ENCODE measurements at regions not wholly inside any gene's neighbourhood (a gene's known extent, or its start where the extent isn't known, plus 50 kb on each side); places are given as distances from the start of the nearest gene placed in this dataset.

DNA sequence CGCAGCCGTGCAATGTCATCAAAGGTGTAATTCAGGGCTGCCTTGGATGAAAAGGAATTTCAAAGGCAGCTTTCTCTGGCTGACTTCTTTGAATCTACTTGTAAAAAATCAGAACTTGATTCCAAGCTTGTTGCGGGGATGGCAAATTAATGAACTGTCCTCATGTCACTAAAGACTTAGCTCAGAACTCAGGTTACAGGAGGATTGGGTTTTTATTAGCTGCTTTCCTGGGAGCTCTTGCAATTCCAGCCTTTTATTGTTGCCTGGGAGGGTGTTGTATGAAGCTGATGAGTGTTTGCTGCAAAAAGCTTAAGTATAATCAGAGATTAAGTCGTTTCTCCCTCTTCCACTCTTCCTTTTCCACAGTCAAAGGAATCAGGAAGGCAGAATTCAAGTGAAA is 113.0 kb upstream of the CDH4 start:
- no peak for DNase-seq

DNA sequence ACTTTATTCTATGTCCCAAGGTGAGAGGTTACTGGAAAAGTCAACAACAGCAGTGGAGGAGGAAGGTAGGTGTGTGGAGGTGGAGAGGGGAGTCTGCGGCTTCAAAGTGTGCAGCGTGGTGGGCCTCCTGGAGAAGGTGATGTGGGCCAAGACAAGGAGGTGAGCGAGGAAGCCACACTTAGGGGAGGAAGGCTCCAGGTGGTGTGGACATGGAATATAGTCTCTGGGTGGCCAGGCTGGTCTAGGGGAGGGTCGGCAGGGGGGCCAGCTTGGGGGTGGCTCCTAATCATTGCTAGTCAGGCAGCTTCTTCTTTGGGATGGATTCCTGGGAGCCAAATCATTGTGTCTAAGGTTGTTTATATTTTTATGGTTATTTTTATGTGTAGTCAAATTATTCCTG is 111.5 kb upstream of the CDH4 start:
- DNase-seq, result no peak

GRCh38 chr20:61146023-61146422 is 106.0 kb upstream of the CDH4 start:
- DNase-seq, result no peak

- DNase-seq, result no peak
Measured at GRCh38 chr20:61149636-61150035, 102.4 kb upstream of the CDH4 start.

- no peak for DNase-seq
Measured at GRCh38 chr20:61157301-61157700, 94.8 kb upstream of the CDH4 start.

DNA sequence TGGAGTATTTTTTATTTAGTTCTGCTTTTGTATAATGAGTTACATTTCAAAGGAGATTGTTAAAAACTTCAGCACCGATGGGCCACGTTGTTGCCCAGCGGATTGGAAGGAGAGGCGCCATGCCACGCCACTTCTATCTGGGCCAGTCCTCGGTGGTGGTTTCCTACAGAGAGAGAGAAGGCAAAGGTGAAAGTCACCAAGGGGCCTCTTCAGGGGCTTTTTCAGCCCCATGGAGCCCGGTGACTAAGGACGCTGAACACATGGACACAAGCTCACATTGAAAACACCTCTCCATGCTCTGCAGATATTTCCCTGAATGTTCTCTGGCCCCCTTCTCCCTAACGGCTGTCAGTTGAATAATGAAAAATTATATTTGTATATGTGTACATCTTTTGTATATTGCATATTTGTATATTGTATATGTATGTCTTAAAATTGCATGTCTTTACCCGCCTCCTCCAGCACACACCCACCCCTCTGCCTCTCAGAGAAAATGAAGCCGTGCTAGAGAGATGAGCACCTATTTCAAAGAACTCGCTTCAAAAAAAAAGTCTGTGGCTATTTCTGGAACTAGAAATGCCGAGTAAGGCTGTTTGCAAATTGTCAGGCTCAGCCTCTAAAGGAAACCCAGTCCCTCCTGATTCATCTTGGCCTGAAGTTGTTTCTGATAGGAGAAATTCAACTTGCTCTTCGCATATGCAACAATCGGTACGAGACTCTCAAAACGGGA is 91.9 kb upstream of the CDH4 start:
- no peak for DNase-seq

DNA sequence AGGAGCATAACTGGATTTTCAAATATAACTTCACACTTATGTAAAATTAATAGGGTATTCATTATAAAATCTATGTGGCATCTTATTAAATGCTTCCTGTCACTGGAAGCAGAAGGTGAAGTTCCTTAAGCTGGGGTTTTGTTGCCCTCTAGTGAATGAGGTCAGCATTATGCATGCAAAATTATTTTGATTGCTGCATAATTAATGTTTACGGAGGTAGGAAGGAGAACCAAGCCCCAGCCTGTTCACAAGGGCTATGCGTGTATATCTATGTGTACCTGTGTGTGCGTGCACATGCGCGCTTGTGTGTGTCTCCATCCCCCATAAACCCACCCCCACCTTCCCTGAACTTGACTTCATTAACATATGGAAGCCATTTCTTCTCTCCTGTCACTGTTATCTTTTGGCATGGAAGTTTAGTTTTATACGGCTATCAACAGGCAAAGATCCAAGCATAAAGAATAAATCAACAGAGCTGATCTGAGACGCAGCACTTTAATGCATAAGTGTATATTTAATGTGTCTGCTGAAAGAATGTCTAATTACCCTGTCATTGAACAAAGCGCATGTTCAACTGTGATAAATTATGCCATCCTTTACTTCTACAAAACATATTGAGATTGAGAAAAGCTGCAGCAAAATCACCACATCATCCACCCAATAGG is 90.2 kb upstream of the CDH4 start:
- no peak for DNase-seq

DNA sequence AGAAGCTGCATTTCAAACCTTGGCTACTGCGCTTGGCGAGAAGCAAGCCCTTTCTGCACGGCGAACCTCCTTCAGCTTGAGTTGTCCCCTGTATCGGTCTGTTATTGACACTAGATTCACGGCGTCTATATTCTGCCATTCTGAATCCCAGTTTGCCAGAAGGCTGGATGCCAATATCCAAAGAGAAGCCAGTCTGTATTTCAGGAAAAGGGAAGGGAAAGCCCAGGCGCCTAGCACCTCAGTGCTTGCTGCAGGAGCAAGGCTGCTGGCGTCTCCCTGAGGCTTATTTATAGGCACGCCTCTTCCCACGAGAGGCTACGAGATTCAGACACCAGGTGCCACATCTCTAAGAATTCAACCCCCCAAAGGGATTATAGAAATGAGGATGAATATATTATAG is 89.6 kb upstream of the CDH4 start:
- DNase-seq, result no peak

- DNase-seq, result no peak
Measured at GRCh38 chr20:61163031-61163430, 89.0 kb upstream of the CDH4 start.

DNA sequence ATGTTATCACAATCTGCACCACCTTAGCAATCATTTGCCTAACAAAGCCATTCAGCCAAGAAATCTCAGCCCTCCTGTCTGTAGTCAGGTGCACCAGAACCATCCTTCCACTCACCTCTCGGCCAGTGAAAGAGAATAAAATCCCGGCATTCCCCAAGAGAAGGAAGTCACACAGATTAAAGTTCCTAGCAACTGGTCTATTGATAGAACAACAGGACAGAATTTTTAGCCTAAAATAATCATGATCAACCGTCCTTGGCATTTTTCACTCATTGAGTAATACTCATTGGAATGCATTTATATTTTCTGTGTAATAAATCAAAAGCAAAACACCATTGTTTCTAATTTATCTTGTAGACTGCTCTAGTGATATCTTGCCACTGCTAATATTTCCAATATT is 85.7 kb upstream of the CDH4 start:
- DNase-seq, result no peak

DNA sequence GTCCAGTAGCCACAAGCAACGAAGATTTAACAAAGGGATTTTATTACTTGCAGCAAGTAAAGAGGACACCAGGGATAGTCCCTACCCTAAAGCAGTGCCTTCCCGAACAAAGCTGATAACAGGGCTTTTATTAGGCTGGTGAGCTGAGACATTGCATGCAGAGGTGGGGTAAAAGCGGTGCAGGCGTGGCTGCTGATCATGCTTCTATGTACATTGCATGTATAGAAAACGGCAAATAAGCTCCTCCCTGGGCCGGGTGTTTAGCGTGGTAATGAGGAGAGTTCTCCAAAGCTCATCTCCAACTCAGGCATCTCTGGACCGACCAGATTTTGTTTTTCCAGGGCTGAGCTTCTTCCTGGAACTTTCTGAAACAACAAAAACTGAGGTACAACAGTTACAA is 83.5 kb upstream of the CDH4 start:
- DNase-seq, result no peak

DNA sequence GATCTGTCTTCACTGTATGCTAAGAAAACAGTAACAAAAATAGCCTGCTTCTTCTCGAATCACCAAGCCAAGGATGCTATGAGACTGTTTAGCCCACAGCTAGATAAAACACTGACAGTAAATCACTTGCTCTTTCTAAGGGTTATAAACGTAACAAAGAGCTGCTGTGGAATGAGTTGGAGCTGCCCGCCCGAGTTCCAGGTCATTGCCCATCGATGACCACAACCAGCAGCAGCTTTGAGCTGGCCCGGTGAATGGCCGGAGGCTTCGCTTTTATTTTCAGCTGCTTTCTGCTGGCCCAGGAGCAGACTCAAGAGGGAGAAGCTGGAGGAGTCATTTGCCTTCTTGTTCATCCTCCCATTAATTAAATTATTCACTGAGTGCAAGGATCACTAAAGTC is 82.2 kb upstream of the CDH4 start:
- DNase-seq, result no peak

DNA sequence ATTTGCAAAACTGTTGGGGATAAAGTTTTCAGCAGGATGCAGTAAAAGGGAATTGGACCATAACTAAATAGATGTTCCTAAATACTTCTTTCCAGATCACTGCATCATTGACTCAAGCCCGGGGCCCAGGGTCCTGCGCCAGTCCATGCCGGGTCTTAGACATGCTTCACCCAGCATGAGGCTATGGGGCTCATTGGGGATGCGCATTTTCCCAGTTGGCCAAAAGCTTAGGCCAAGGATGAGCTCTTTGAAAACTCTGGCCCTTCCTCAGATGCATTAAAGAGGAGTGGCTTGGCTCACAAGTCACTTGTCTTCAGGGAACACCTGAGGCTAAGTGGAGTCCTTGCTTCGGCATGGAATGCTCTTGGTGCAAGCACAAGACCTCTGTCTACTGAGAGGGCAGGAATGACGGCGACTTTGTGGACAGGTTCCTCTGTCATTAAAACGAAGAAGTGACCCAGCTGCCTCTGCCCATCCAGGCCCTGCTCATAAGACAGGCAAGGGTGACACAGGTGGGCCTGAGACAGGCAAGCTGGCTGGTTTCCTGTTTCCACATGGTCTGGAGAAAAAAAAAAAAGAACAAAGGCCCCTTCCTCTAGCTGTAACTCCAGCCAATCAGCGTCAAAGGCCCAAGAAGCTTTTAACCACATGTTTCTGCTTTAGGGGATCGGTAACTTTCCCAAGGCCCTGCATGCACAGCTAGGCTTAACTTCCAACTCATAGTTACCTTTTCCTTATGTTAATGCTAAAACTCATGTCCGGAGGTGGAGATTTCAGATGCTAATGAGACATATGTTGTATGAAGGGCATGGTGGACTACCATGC is 81.4 kb upstream of the CDH4 start:
- DNase-seq, result no peak

DNA sequence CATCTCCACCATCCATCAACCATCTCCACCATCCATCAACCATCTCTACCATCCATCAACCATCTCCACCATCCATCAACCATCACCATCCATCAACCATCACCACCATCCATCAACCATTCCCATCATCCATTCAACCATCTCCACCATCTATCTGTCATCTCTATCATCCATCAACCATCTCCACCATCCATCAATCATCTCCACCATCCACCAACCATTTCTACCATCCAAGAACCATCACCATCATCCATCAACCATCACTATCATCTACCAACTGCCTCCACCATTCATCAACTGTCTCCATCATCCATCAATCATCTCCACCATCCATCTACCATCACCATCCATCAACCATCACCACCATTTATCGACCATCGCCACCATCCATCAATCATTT is 78.8 kb upstream of the CDH4 start:
- no peak for DNase-seq

GRCh38 chr20:61173961-61174725 is 77.9 kb upstream of the CDH4 start:
- DNase-seq, result no peak

- DNase-seq, result no peak
Measured at GRCh38 chr20:61176874-61177273, 75.2 kb upstream of the CDH4 start.

DNA sequence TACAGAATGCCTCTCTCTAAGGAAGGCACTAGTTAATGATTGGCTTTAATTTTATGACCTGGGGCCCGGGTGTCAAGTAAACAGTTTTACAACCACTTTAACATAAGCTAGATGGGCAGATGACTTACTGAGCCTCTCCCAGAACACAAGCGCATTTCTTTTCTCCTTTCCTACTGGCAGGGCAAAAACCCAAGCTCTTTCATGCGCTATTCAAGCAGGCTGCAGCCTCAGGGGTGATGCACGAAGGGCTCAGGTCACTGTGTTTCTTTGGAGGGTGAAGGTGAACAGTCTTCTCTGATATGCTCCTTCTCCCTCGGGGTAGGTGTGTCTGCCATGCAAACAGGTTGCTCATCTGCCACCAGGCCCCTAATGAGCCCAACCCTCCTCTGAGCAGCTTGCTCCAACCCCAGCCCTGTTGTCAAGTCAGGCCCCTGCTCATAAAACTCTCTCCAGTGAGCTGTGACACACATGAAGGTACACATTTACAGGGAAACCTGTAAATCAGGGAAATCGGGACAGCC is 73.5 kb upstream of the CDH4 start:
- no peak for DNase-seq

GRCh38 chr20:61184194-61184593 is 67.9 kb upstream of the CDH4 start:
- DNase-seq, result no peak

DNA sequence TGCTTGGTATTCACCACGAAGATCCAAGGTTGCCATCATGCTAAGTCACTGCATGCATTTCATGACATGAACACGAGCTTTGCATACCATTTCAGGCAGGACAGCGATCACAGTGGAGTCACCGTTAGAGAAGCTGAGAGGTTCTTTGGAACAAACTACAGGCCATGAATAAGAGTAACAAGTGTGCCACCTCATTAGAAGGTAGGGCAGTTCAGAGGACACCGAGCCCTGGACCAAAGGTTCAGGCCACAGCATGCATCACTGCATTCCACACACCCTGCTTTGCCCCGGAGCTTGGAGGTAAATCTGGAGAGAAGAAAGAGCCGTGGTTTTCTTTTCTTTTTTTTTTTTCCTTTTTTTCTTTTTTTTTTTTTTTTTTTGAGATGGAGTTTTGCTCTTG is 66.9 kb upstream of the CDH4 start:
- DNase-seq, result no peak

DNA sequence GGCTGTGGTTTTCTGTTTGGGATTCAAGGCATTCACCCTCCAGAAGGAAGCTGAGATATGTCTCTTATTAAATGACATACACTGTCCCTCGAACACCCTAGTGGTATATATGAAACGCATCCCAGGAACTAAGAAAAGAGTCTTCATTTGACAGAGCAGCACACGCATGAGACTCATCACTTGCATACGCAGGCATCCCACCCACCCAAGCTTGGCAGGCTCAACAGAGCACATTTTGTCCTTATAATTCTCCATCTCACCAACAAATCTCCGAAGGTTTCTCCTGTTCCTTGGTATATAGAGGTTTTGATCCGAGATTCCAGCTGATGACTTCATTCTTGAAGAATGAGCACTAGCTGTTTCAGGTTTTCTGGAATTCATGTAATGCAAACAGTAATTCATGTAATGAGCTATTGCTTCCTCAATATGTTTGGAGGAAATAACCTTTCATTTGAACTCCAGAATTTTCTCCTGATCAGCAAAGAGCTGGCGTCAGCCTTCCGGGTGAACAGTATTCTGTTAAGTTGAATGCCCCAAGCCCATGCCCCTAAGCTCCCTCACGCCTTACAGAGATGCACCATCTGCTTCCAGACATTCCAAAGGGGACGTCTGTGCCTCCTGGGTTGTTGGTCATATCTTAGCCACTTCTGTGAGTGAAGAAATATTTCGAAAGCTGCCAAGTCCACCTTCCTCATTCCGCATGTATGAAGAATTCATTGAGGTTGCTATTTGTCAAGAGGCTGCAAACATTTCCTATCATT is 66.0 kb upstream of the CDH4 start:
- peak; percentile 18 for DNase-seq

DNA sequence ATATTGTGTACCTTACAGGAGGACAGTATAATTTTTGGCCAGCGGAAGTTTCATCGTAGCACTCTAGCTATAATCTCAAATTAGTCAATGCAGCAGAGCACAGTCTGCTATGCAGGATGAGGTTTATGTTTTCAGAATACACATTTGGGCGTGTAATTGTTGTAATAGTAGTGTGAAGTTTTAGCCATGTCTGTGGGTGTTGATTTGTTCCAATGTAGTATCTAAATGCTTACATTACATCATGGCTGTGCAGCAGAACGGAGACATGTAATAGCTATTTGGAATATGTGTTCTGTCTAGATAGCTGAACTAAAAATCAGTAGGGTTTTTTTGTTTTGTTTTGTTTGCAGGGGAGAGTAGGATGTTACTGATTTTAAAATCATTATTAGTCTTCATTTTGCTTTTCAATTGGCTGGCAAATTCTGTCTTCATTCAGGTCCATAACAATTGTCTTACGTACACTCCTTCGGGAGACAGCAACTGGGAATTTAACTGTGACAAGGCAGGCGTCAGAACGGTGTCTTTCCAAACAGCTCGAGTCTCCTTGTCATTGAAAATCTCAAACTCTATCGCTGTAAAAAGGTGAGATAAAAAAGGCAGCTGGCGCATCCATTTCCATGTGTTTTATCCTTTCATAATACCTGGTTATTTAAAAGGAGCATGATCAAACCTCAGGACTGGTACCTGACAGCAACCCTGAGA is 65.1 kb upstream of the CDH4 start:
- no peak for DNase-seq

DNA sequence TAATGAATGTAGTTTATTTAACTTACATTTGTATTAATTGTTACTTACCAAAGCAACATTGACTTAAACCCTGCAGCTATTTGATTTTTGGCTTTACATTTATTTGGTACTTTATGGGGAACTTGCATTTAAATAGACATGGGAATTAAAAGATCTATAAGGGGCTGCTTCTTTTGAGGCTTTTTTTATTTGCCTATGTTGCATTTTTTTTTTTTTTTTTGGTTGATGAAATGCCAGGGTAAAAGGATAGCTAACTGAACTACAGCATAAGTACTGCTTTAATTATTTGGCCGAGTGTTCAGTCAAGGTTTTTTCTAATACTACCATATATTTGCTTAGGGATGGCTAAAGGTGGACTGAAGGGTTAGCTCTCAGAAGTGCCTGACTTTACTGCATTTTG is 62.5 kb upstream of the CDH4 start:
- no peak for DNase-seq
